ENCODE measurements at regions not wholly inside any gene's neighbourhood (a gene's known extent, or its start where the extent isn't known, plus 50 kb on each side); places are given as distances from the start of the nearest gene placed in this dataset.

DNA sequence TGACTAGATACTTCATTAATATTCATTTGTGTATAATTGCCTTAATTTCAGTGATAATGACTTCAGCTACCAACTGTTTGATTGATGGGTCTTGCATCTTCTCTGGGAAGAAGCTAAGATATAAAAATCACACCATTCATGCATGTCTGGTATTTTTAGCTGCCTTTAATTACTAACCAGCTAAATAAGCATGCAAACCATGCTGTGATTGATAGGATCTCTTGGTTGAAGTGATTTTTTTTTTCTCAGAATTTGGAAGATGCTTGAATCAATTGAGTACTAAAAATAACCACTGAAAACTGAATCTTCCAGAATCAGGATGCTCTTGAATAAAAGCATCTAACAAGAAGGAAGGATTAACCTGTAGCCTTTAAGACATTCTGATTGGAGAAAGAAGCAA, 668.8 kb downstream of the TDRD15 start:
- H3K27ac ChIP-seq, result no peak overlapping the region
- H3K36me3 ChIP-seq (ENCODE audit: insufficient read depth, low read length), result no peaks in the 10 kb centered on the region
- no peak overlapping the region for H3K4me3 ChIP-seq
- H3K9me3 ChIP-seq (ENCODE audit: low read depth, low read length), result no peaks in the 10 kb centered on the region
- H3K9ac ChIP-seq (ENCODE audit: insufficient read length), result no peak overlapping the region
- no peak for DNase-seq (ENCODE audit: low read depth, low spot score)
- TF ChIP-seq POLR2AphosphoS5 (IDR thresholded peaks at IDR 0.05; ENCODE audit: borderline replicate concordance, low read depth, low read length), result no peak
- no peak for TF ChIP-seq FOXP2 (optimal IDR thresholded peaks at IDR 0.05; ENCODE audit: control extremely low read depth, extremely low read length, insufficient read depth)
- TF ChIP-seq EZH2 (IDR thresholded peaks at IDR 0.05), result no peak

DNA sequence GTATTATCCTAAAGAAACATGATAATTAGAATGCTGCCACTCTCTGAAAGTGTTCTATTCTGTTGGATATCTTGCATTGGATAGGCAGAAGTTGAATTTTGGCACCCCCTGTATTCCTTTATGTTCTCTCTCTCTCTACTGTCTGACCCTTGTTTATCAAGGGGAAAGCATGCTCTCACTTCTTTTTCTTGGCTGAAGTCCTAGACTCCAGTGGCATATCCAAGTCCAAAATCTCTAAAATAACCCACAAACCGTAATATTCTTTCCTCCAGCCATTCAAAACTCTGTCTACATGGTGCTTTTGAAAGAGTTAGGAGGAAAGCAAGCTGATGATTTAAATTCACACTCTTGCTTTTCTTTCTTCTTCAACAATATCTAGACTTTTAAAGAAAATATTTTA, 669.7 kb downstream of the TDRD15 start:
- TF ChIP-seq EZH2 (IDR thresholded peaks at IDR 0.05), result no peak
- Histone ChIP-seq H3K4me3 (no peak overlapping the region), H3K9me3 (ENCODE audit: low read depth, low read length) (no peaks in the 10 kb centered on the region), H3K27ac (no peak overlapping the region), H3K9ac (ENCODE audit: insufficient read length) (no peak overlapping the region), H3K36me3 (ENCODE audit: insufficient read depth, low read length) (no peaks in the 10 kb centered on the region)
- no peak for DNase-seq (ENCODE audit: low read depth, low spot score)

DNA sequence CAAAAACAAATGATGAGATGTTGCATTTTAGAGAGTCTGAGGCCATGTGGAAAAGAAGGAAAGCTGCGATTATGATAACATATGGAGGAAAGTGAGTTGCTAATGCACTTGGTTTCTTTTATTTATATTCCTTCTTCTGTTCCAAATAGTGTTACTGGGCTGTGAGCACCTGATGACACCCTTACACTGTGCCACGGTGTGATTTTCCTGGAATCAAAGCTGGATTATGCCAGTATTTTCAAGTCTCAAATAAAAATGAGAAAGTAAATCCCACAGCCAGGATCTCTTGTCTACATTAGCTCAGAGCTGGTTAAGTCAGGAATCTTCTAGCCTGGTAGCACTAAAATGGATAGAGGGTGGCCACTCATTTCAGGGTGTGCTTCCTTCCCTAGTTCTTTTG, 670.8 kb downstream of the TDRD15 start:
- no peak for TF ChIP-seq EZH2 (IDR thresholded peaks at IDR 0.05)
- no peak for TF ChIP-seq POLR2AphosphoS5 (IDR thresholded peaks at IDR 0.05; ENCODE audit: borderline replicate concordance, low read depth, low read length)
- no peak for TF ChIP-seq FOXP2 (optimal IDR thresholded peaks at IDR 0.05; ENCODE audit: control extremely low read depth, extremely low read length, insufficient read depth)
- Histone ChIP-seq H3K4me3 (no peak overlapping the region), H3K36me3 (ENCODE audit: insufficient read depth, low read length) (no peaks in the 10 kb centered on the region), H3K27ac (no peak overlapping the region), H3K9me3 (ENCODE audit: low read depth, low read length) (no peaks in the 10 kb centered on the region), H3K9ac (ENCODE audit: insufficient read length) (no peak overlapping the region)
- DNase-seq (ENCODE audit: low read depth, low spot score), result no peak

DNA sequence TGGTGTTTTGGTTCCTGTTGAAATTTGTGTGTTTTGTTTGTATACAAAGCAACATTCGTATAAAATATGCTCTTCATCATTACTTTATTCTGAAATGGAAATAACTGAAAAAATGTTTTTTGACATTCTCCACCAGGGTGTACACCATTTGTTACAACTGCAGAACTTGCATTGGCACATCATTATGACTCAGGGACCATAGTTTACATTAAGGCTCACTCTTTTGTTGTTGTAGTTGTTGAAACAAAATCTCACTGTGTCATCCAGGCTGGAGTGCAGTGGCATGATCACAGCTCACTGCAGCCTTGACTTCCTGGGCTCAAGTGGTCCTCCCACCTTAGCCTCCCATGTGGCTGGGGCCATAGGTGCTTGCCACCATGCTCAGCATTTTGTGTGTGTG, 676.6 kb downstream of the TDRD15 start:
- no peak overlapping the region for H3K9ac ChIP-seq (ENCODE audit: insufficient read length)
- no peaks in the 10 kb centered on the region for H3K9me3 ChIP-seq (ENCODE audit: low read depth, low read length)
- TF ChIP-seq POLR2AphosphoS5 (IDR thresholded peaks at IDR 0.05; ENCODE audit: borderline replicate concordance, low read depth, low read length) (no peak), FOXP2 (optimal IDR thresholded peaks at IDR 0.05; ENCODE audit: control extremely low read depth, extremely low read length, insufficient read depth) (no peak), EZH2 (IDR thresholded peaks at IDR 0.05) (no peak)
- H3K27ac ChIP-seq, result no peak overlapping the region
- DNase-seq (ENCODE audit: low read depth, low spot score), result no peak
- H3K4me3 ChIP-seq, result no peak overlapping the region
- no peaks in the 10 kb centered on the region for H3K36me3 ChIP-seq (ENCODE audit: insufficient read depth, low read length)

DNA sequence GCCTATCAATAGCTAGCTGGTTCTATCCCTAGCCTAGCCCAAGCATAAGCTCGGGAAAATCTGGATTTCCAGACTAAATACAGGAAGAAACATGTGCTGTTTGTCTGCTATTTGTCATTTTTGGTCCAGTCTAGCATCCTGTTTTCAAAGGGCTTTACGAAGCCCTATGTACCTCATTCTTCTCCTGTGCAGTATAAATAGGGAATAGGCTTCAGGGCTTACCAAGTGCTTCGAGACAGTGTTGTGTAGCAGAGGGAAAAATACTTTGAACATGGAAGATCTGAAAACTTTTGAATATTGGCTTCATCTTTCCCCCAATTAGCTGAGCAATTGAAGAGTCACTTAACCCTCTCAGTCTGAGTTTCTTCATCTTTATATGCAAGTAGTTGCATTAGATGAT, 679.8 kb downstream of the TDRD15 start:
- Histone ChIP-seq H3K9ac (ENCODE audit: insufficient read length) (no peak overlapping the region), H3K9me3 (ENCODE audit: low read depth, low read length) (no peaks in the 10 kb centered on the region), H3K36me3 (ENCODE audit: insufficient read depth, low read length) (no peaks in the 10 kb centered on the region), H3K27ac (no peak overlapping the region), H3K4me3 (no peak overlapping the region)
- no peak for DNase-seq (ENCODE audit: low read depth, low spot score)
- TF ChIP-seq EZH2 (IDR thresholded peaks at IDR 0.05) (no peak), FOXP2 (optimal IDR thresholded peaks at IDR 0.05; ENCODE audit: control extremely low read depth, extremely low read length, insufficient read depth) (no peak), POLR2AphosphoS5 (IDR thresholded peaks at IDR 0.05; ENCODE audit: borderline replicate concordance, low read depth, low read length) (no peak)

DNA sequence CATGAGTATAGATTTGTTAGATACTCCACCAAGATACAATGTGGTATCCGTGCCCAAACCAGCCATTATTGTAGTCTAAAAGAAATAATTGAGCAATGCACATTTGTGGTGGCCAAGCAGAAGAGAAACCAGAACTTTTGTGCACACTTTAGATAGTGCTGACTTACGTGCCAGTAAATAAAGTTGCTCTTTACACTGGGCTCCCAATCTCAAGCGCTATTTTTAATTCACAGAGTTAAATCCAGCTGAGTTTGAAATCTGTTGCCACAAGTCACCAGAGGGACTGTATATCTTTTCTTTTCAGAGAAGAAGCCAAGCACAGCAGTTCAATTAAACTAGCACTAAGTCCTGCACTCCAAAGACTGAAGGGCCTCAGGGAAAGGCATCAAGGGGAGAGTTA, 680.4 kb downstream of the TDRD15 start:
- Histone ChIP-seq H3K4me3 (no peak overlapping the region), H3K27ac (no peak overlapping the region), H3K9ac (ENCODE audit: insufficient read length) (no peak overlapping the region), H3K36me3 (ENCODE audit: insufficient read depth, low read length) (no peaks in the 10 kb centered on the region), H3K9me3 (ENCODE audit: low read depth, low read length) (no peaks in the 10 kb centered on the region)
- no peak for DNase-seq (ENCODE audit: low read depth, low spot score)
- TF ChIP-seq EZH2 (IDR thresholded peaks at IDR 0.05) (no peak), FOXP2 (optimal IDR thresholded peaks at IDR 0.05; ENCODE audit: control extremely low read depth, extremely low read length, insufficient read depth) (no peak), POLR2AphosphoS5 (IDR thresholded peaks at IDR 0.05; ENCODE audit: borderline replicate concordance, low read depth, low read length) (no peak)

DNA sequence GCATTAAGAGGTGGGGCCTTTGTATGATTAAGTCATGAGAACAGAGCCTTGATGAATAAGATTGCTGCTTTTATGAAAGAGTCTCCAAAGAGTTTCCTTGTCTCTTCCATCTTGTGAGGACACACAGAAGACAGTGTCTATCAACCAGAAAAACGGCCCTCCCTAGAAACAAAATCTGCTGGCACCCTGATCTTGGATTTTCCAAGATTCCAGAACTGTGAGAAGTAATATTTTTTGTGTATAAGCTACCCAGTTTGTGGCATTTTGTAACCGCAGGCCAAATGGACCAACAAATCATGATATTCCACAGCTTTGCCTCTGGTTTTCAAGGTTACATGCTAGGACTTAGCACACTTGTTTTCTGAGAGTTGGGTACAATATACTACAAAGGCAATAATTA, 687.8 kb downstream of the TDRD15 start:
- no peaks in the 10 kb centered on the region for H3K36me3 ChIP-seq (ENCODE audit: insufficient read depth, low read length)
- H3K4me3 ChIP-seq, result no peak overlapping the region
- no peaks in the 10 kb centered on the region for H3K9me3 ChIP-seq (ENCODE audit: low read depth, low read length)
- TF ChIP-seq POLR2AphosphoS5 (IDR thresholded peaks at IDR 0.05; ENCODE audit: borderline replicate concordance, low read depth, low read length) (no peak), EZH2 (IDR thresholded peaks at IDR 0.05) (no peak), FOXP2 (optimal IDR thresholded peaks at IDR 0.05; ENCODE audit: control extremely low read depth, extremely low read length, insufficient read depth) (no peak)
- no peak overlapping the region for H3K27ac ChIP-seq
- no peak for DNase-seq (ENCODE audit: low read depth, low spot score)
- H3K9ac ChIP-seq (ENCODE audit: insufficient read length), result no peak overlapping the region

DNA sequence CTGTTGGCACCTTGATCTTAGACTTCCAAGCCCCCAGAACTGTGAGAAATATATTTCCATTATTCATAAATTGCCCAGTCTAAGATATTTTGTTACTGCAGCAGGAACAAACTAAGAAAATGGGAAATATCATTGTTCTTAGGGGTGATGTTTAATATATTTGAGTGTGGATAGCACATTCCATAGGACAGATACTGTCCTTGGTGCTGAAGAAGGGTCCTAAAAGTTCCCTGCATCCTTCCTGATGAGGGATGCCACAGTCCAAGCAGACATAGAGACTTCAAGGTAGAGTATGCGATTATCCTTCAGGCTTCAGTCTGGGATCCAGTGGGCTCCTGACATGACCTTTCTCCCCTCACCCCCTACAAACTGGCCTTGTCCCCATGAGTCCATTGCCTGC, 689.0 kb downstream of the TDRD15 start:
- no peak overlapping the region for H3K4me3 ChIP-seq
- TF ChIP-seq POLR2AphosphoS5 (IDR thresholded peaks at IDR 0.05; ENCODE audit: borderline replicate concordance, low read depth, low read length) (no peak), EZH2 (IDR thresholded peaks at IDR 0.05) (no peak), FOXP2 (optimal IDR thresholded peaks at IDR 0.05; ENCODE audit: control extremely low read depth, extremely low read length, insufficient read depth) (no peak)
- H3K9me3 ChIP-seq (ENCODE audit: low read depth, low read length), result no peaks in the 10 kb centered on the region
- no peaks in the 10 kb centered on the region for H3K36me3 ChIP-seq (ENCODE audit: insufficient read depth, low read length)
- no peak overlapping the region for H3K27ac ChIP-seq
- DNase-seq (ENCODE audit: low read depth, low spot score), result no peak
- H3K9ac ChIP-seq (ENCODE audit: insufficient read length), result no peak overlapping the region

DNA sequence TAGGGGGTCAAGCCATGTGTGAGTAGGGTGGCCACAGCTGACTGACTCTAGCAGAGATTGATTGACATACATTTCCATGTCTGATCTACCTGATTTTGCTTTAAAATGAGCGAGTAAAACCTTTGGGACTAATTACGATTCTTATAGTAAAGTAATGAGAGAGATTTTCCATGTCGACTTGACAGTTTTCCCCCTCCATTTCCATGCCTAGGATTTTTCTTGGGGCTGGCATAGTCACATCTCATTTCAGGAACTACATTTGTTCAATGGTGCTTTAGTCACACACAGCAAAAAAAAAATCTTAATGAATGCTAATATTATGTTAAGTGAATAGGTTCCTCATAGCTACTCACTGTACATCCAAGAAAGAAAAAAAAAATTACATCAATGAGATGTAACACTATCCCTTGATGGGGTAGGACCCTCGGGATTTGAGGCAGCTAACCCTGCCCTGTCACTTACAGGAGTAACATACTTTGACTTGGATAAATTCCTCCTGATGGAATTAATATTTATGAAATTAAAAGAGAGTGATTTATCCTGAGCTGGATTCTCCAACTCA, 690.9 kb downstream of the TDRD15 start:
- Histone ChIP-seq H3K27ac (no peak overlapping the region), H3K9me3 (ENCODE audit: low read depth, low read length) (no peaks in the 10 kb centered on the region), H3K36me3 (ENCODE audit: insufficient read depth, low read length) (no peaks in the 10 kb centered on the region), H3K9ac (ENCODE audit: insufficient read length) (no peak overlapping the region), H3K4me3 (no peak overlapping the region)
- DNase-seq (ENCODE audit: low read depth, low spot score), result no peak
- TF ChIP-seq FOXP2 (optimal IDR thresholded peaks at IDR 0.05; ENCODE audit: control extremely low read depth, extremely low read length, insufficient read depth) (no peak), POLR2AphosphoS5 (IDR thresholded peaks at IDR 0.05; ENCODE audit: borderline replicate concordance, low read depth, low read length) (no peak), EZH2 (IDR thresholded peaks at IDR 0.05) (no peak)

Data from SK-N-MC (cell line).